ENCODE measurements at regions not wholly inside any gene's neighbourhood (a gene's known extent, or its start where the extent isn't known, plus 50 kb on each side); places are given as distances from the start of the nearest gene placed in this dataset.

- POLR2A ChIA-PET: no interaction called here
- intact Hi-C loops (cut with micrococcal nuclease): no loop called here
- H3K36me3 Mint-ChIP-seq: no peaks in the 10 kb centered on the region
Observed at GRCh38 chr5:60330236-60330635, 369.7 kb downstream of the DEPDC1B start.

DNA sequence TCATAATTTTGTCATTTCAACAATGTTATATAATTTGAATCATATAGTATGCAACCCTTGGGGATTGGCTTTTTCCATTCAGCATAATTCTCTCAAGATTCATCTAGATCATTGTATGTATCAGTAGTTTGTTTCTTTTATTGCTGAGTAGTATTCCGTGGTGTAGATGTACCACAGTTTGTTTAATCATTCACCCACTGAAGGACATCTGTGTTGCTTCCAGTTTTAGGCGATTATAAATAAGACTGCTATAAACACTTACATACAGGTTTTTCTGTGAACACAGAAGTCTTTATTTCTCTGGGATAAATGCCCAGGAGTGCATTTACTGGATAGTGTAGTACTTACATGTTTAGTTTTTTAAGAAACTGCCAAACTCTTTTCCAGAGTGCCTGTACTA lies 374.1 kb downstream of the DEPDC1B start:
- Mint-ChIP-seq H3K27ac (no peak overlapping the region), H3K4me1 (ENCODE audit: low read depth) (no peaks in the 10 kb centered on the region), H3K9me3 (peaks cover 24% of the 10 kb centered on the region), H3K36me3 (no peaks in the 10 kb centered on the region), H3K27me3 (no peaks in the 10 kb centered on the region), H3K4me3 (no peak overlapping the region)
- ChIA-PET POLR2A (no interaction called here), CTCF (no interaction called here)
- intact Hi-C loops (cut with micrococcal nuclease): no loop called here
- no peak for DNase-seq

More at GRCh38 chr5:60330236-60330635, 369.7 kb downstream of the DEPDC1B start:
- Mint-ChIP-seq H3K4me3 (no peak overlapping the region), H3K27me3 (no peaks in the 10 kb centered on the region), H3K4me1 (ENCODE audit: low read depth) (no peaks in the 10 kb centered on the region), H3K27ac (no peak overlapping the region), H3K9me3 (peaks cover 6% of the 10 kb centered on the region)
- DNase-seq: no peak
- CTCF ChIA-PET: no interaction called here

DNA sequence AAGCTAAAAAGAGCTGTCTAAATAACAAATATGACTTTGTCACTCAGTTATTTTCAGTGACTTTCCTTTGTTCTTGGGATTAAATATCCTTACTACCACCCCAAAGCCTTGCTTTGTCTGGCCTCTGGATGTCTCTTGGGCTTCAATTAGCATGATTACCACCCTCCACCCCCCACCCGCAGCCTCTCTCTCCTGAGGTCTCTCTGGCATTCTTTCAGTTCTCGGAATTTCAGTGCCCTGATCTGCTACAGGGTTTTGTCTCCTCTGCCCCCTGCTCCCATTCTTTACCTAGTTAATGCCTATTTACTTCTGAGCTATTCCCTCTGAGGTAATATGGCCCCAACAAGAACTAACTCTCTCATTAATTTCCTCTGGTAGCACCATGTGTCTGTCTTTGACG lies 376.4 kb downstream of the DEPDC1B start:
- CTCF ChIA-PET: no interaction called here
- no peak overlapping the region for H3K27ac Mint-ChIP-seq
- no peak for DNase-seq
- POLR2A ChIA-PET: no interaction called here
- H3K4me3 Mint-ChIP-seq: no peak overlapping the region
- intact Hi-C loops (cut with micrococcal nuclease): no loop called here
- H3K36me3 Mint-ChIP-seq: no peaks in the 10 kb centered on the region
- no peaks in the 10 kb centered on the region for H3K27me3 Mint-ChIP-seq
- no peaks in the 10 kb centered on the region for H3K4me1 Mint-ChIP-seq (ENCODE audit: low read depth)
- peaks cover 29% of the 10 kb centered on the region for H3K9me3 Mint-ChIP-seq

DNA sequence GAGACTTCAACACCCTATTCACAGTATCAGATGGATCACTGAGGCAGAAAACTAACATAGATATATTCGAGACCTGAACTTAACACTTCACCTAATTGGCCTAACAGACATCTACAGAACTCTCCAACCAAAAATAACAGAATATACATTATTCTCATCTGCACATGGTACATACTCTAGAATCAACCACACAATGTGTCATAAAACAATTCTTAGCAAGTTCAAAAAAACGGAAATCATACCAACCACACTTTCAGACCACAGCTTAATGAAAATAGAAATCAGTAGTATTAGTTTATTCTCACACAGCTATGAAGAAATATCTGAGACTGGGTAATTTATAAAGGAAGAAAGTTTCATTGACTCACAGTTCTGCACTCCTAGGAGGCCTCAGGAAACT lies 387.9 kb downstream of the DEPDC1B start:
- no peak overlapping the region for H3K4me3 Mint-ChIP-seq
- ChIA-PET POLR2A (no interaction called here), CTCF (no interaction called here)
- H3K27ac Mint-ChIP-seq: no peak overlapping the region
- no peaks in the 10 kb centered on the region for H3K27me3 Mint-ChIP-seq
- no peaks in the 10 kb centered on the region for H3K36me3 Mint-ChIP-seq
- H3K4me1 Mint-ChIP-seq (ENCODE audit: low read depth): no peaks in the 10 kb centered on the region
- H3K9me3 Mint-ChIP-seq: peaks cover 17% of the 10 kb centered on the region
- intact Hi-C loops (cut with micrococcal nuclease): no loop called here
- DNase-seq: no peak

DNA sequence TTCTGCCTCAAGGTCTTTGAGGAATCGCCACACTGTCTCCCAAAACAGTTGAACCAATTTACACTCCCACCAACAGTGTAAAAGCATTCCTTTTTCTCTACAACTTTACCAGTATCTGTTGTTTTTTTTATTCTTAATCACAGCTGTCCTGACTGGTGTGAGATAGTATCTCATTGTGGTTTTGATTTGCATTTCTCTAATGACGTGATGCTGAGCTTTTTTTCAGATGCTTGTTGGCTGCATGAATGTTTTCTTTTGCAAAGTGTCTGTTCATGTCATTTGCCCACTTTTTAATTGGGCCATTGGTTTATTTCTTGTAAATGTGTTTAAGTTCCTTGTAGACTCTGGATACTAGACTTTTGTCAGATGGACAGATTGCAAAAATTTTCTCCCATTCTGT lies 400.0 kb downstream of the DEPDC1B start:
- intact Hi-C loops (cut with micrococcal nuclease): no loop called here
- peaks cover 6% of the 10 kb centered on the region for H3K9me3 Mint-ChIP-seq
- no peaks in the 10 kb centered on the region for H3K4me1 Mint-ChIP-seq (ENCODE audit: low read depth)
- CTCF ChIA-PET: no interaction called here
- DNase-seq: no peak
- no peaks in the 10 kb centered on the region for H3K27me3 Mint-ChIP-seq
- POLR2A ChIA-PET: no interaction called here
- H3K4me3 Mint-ChIP-seq: no peak overlapping the region
- H3K36me3 Mint-ChIP-seq: no peaks in the 10 kb centered on the region
- H3K27ac Mint-ChIP-seq: no peak overlapping the region

GRCh38 chr5:60297658-60298057 lies 402.3 kb downstream of the DEPDC1B start:
- no peak overlapping the region for H3K27ac Mint-ChIP-seq
- H3K27me3 Mint-ChIP-seq: no peaks in the 10 kb centered on the region

DNA sequence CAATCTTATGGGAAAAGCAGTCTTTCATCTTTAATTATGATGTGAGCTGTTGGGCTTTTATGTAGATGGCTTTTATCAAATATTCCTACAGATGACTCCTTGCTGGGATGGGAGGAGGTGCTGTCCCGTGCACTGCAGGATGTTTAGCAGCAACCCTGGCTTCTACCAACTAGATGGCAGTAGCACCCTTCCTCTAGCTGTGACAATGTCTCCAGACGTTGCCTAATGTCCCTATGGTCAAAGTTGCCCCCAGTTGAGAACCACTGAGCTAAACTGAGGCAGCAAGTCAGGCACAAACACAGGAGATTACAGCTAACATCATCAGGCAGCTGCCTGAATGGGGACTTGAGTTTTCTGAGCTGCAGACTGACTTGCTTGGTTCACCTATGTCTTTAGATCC lies 401.9 kb upstream of the PDE4D start:
- no peak overlapping the region for H3K4me3 Mint-ChIP-seq
- CTCF ChIA-PET: no interaction called here
- no peaks in the 10 kb centered on the region for H3K36me3 Mint-ChIP-seq
- no peaks in the 10 kb centered on the region for H3K4me1 Mint-ChIP-seq (ENCODE audit: low read depth)
- POLR2A ChIA-PET: no interaction called here
- no peaks in the 10 kb centered on the region for H3K27me3 Mint-ChIP-seq
- intact Hi-C loops (cut with micrococcal nuclease): no loop called here
- DNase-seq: no peak
- peaks cover 5% of the 10 kb centered on the region for H3K9me3 Mint-ChIP-seq
- no peak overlapping the region for H3K27ac Mint-ChIP-seq

More at GRCh38 chr5:60297658-60298057, 402.3 kb downstream of the DEPDC1B start:
- Mint-ChIP-seq H3K4me1 (ENCODE audit: low read depth) (no peaks in the 10 kb centered on the region), H3K36me3 (no peaks in the 10 kb centered on the region), H3K4me3 (no peak overlapping the region), H3K9me3 (peaks cover 3% of the 10 kb centered on the region)
- POLR2A ChIA-PET: no interaction called here
- intact Hi-C loops (cut with micrococcal nuclease): no loop called here
- CTCF ChIA-PET: no interaction called here
- DNase-seq: no peak

GRCh38 chr5:60293518-60293917 lies 400.0 kb upstream of the PDE4D start:
- Mint-ChIP-seq H3K36me3 (no peaks in the 10 kb centered on the region), H3K4me3 (no peak overlapping the region), H3K9me3 (peaks cover 5% of the 10 kb centered on the region), H3K4me1 (ENCODE audit: low read depth) (no peaks in the 10 kb centered on the region), H3K27ac (no peak overlapping the region), H3K27me3 (no peaks in the 10 kb centered on the region)
- ChIA-PET POLR2A (no interaction called here), CTCF (no interaction called here)
- intact Hi-C loops (cut with micrococcal nuclease): no loop called here
- DNase-seq: no peak

- H3K27ac Mint-ChIP-seq: no peak overlapping the region
- ChIA-PET POLR2A (no interaction called here), CTCF (no interaction called here)
- H3K9me3 Mint-ChIP-seq: peaks cover 2% of the 10 kb centered on the region
- H3K4me3 Mint-ChIP-seq: no peak overlapping the region
- H3K27me3 Mint-ChIP-seq: no peaks in the 10 kb centered on the region
- intact Hi-C loops (cut with micrococcal nuclease): loop anchor here (5.0 kb wide), 1 partner anchor 475 kb away; no protein-coding TSS in a partner anchor
- no peaks in the 10 kb centered on the region for H3K36me3 Mint-ChIP-seq
- DNase-seq: peak; percentile 12
- H3K4me1 Mint-ChIP-seq (ENCODE audit: low read depth): no peaks in the 10 kb centered on the region
Observed at GRCh38 chr5:60287174-60287771, 393.7 kb upstream of the PDE4D start.

- CTCF ChIA-PET: interaction anchor here (0.7 kb wide), 1 partner anchor 17 kb away, joined by 3 read pairs; no protein-coding TSS in a partner anchor
- no peak for DNase-seq
- POLR2A ChIA-PET: no interaction called here
- no peaks in the 10 kb centered on the region for H3K36me3 Mint-ChIP-seq
- no peaks in the 10 kb centered on the region for H3K9me3 Mint-ChIP-seq
- no peaks in the 10 kb centered on the region for H3K4me1 Mint-ChIP-seq (ENCODE audit: low read depth)
- H3K27me3 Mint-ChIP-seq: no peaks in the 10 kb centered on the region
- H3K4me3 Mint-ChIP-seq: no peak overlapping the region
- intact Hi-C loops (cut with micrococcal nuclease): loop anchor here (5.0 kb wide), 1 partner anchor 474 kb away; no protein-coding TSS in a partner anchor
- no peak overlapping the region for H3K27ac Mint-ChIP-seq
Observed at GRCh38 chr5:60285910-60286309, 392.4 kb upstream of the PDE4D start.

DNA sequence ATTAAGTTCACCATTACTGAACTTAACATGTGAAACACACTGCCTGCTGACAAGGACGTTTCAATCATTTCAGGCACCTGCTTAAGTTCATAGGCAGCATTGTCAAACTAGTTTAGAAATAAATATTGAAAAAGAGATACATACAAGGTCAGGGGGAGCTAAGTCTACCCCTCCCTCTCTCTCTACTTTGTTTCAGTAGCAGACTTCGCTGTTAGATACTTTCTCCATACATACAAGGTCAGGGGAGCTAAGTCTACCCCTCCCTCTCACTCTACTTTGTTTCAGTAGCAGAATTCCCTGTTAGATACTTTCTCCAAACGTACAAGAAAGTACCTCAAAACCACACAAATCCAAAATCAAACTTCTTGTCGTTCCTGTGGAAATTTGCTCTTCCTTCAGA lies 387.4 kb upstream of the PDE4D start:
- no peak for DNase-seq
- intact Hi-C loops (cut with micrococcal nuclease): no loop called here
- no peak overlapping the region for H3K4me3 Mint-ChIP-seq
- no peaks in the 10 kb centered on the region for H3K36me3 Mint-ChIP-seq
- no peaks in the 10 kb centered on the region for H3K4me1 Mint-ChIP-seq (ENCODE audit: low read depth)
- no peaks in the 10 kb centered on the region for H3K27me3 Mint-ChIP-seq
- POLR2A ChIA-PET: no interaction called here
- H3K9me3 Mint-ChIP-seq: no peaks in the 10 kb centered on the region
- H3K27ac Mint-ChIP-seq: no peak overlapping the region
- CTCF ChIA-PET: no interaction called here

- no peaks in the 10 kb centered on the region for H3K36me3 Mint-ChIP-seq
- no peak overlapping the region for H3K27ac Mint-ChIP-seq
- H3K4me1 Mint-ChIP-seq (ENCODE audit: low read depth): no peaks in the 10 kb centered on the region
- H3K9me3 Mint-ChIP-seq: no peaks in the 10 kb centered on the region
- no peak overlapping the region for H3K4me3 Mint-ChIP-seq
- ChIA-PET POLR2A (no interaction called here), CTCF (no interaction called here)
- DNase-seq: no peak
- intact Hi-C loops (cut with micrococcal nuclease): no loop called here
- no peaks in the 10 kb centered on the region for H3K27me3 Mint-ChIP-seq
Observed at GRCh38 chr5:60277941-60278340, 384.4 kb upstream of the PDE4D start.

DNA sequence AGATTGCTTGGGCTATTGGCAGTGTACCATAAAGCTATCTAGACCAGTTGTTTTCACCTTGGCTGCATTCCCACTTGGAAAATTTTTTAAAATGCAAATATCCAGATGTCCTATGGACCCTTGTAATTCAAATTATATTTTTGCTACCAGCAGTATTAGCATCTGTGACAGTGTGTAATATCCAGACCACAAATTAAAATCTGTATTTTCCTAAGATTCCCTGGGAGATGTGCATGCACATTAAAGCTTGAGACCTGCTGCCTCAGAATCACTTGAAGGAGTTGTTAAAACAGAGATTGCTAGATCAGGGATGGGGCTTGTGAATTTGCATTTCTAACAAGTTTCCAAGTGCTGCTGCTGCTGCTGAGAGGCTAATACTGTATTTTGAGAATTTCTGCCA lies 381.2 kb upstream of the PDE4D start:
- Mint-ChIP-seq H3K27me3 (no peaks in the 10 kb centered on the region), H3K27ac (no peak overlapping the region), H3K4me3 (no peak overlapping the region), H3K4me1 (ENCODE audit: low read depth) (no peaks in the 10 kb centered on the region), H3K9me3 (no peaks in the 10 kb centered on the region), H3K36me3 (no peaks in the 10 kb centered on the region)
- intact Hi-C loops (cut with micrococcal nuclease): no loop called here
- POLR2A ChIA-PET: no interaction called here
- CTCF ChIA-PET: no interaction called here
- DNase-seq: no peak

DNA sequence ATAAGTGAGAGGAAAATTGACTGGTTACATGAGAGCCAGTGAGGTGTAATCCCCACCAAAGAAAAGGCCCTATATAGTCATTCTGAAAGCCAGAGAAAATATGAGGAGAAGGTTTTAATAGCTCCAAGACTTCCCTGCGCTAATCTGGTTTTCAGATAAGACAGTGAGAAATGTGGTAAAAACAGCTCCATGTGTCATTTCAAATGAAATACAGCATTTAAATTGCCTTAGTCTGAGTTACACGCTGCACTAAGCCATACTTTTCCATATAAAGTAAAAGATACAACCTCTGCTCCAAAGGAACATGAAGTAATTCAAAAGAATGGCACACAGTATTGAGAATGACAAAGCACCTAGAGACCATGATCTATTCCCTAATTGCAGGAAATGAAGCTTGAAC lies 378.0 kb upstream of the PDE4D start:
- Mint-ChIP-seq H3K4me1 (ENCODE audit: low read depth) (no peaks in the 10 kb centered on the region), H3K9me3 (no peaks in the 10 kb centered on the region), H3K4me3 (no peak overlapping the region), H3K36me3 (no peaks in the 10 kb centered on the region), H3K27me3 (no peaks in the 10 kb centered on the region), H3K27ac (no peak overlapping the region)
- intact Hi-C loops (cut with micrococcal nuclease): no loop called here
- DNase-seq: no peak
- POLR2A ChIA-PET: no interaction called here
- CTCF ChIA-PET: no interaction called here
